ENCODE measurements at regions not wholly inside any gene's neighbourhood (a gene's known extent, or its start where the extent isn't known, plus 50 kb on each side); places are given as distances from the start of the nearest gene placed in this dataset.

DNA sequence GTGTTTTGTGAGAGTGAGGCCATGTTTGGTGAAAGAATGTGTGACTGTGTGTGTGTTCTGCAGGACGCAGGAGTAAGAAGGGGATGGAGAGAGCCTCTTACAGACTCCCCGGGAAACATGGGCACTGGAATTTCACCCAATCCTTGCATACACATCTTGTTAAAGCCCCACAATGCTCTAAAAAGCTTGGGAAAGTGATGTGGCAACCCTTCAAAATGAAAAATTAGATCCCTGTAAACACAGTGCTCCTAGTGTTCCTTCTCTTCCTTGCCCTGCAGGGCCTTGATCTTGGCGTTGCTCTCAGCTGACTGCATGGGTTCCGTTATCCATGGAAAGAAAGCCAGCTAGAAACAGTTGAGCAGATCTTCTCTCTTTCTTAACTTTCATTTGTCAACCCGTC lies 701.7 kb downstream of the SEMA5A start:
- RAD21 ChIA-PET (ENCODE audit: unreplicated experiment) = no interaction called here
- Histone ChIP-seq H3K27me3 (replicated peaks in 1 of 2; ENCODE audit: control insufficient read depth in 2 of 2, insufficient read depth in 2 of 2, low read length in 1 of 2) (no peaks in the 10 kb centered on the region), H3K79me2 (ENCODE audit: control insufficient read depth, insufficient read depth, low read length) (no peaks in the 10 kb centered on the region), H3K9ac (ENCODE audit: control insufficient read depth, insufficient read depth, low read length) (no peak overlapping the region), H3K4me2 (ENCODE audit: control insufficient read depth, insufficient read depth) (no peak overlapping the region), H2AFZ (ENCODE audit: control insufficient read depth, low read depth, low read length) (no peak overlapping the region), H3K9me3 (replicated peaks; ENCODE audit: control insufficient read depth, insufficient read depth, low read length) (no peaks in the 10 kb centered on the region), H3K36me3 (ENCODE audit: control insufficient read depth in 2 of 2, insufficient read depth in 2 of 2, low read length in 1 of 2) (no peaks in the 10 kb centered on the region), H3K4me3 (no peak overlapping the region), H3K27ac (ENCODE audit: control insufficient read depth, insufficient read depth) (no peak overlapping the region), H3K4me1 (ENCODE audit: control insufficient read depth, insufficient read depth, low read length) (no peaks in the 10 kb centered on the region), H4K20me1 (ENCODE audit: control insufficient read depth, insufficient read depth) (no peaks in the 10 kb centered on the region)
- BruUV-seq (replicated peaks) = no TSS peak
- intact Hi-C loops (cut with micrococcal nuclease; ENCODE audit: unreplicated experiment) (no loop called here), in situ Hi-C loops (cut with MboI) (no loop called here)
- CTCF ChIA-PET = interaction anchor here (0.6 kb wide), 1 partner anchor 873 kb away, joined by 3 read pairs; no protein-coding TSS in a partner anchor
- FAIRE-seq = no peak
- 3% methylated on average over 5 of the region's 5 CpGs for WGBS (ENCODE audit: insufficient coverage, insufficient replicate concordance, low lambda C conversion rate, missing lambda C conversion rate)
- ATAC-seq = no peak
- SMC1A ChIA-PET (ENCODE audit: uncharacterized antibody, unreplicated experiment) = no interaction called here
- POLR2A ChIA-PET = no interaction called here
- no peak for DNase-seq (ENCODE audit: low read depth, low spot score)
- TF ChIP-seq, protein P1, sequence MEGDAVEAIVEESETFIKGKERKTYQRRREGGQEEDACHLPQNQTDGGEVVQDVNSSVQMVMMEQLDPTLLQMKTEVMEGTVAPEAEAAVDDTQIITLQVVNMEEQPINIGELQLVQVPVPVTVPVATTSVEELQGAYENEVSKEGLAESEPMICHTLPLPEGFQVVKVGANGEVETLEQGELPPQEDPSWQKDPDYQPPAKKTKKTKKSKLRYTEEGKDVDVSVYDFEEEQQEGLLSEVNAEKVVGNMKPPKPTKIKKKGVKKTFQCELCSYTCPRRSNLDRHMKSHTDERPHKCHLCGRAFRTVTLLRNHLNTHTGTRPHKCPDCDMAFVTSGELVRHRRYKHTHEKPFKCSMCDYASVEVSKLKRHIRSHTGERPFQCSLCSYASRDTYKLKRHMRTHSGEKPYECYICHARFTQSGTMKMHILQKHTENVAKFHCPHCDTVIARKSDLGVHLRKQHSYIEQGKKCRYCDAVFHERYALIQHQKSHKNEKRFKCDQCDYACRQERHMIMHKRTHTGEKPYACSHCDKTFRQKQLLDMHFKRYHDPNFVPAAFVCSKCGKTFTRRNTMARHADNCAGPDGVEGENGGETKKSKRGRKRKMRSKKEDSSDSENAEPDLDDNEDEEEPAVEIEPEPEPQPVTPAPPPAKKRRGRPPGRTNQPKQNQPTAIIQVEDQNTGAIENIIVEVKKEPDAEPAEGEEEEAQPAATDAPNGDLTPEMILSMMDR (IDR thresholded peaks at IDR 0.05 in 2 of 3, conservative IDR thresholded peaks at IDR 0.05 in 1 of 3; ENCODE audit: control insufficient read depth in 2 of 3, extremely low read depth in 1 of 3, insufficient read depth in 1 of 3, low read depth in 3 of 3, low read length in 3 of 3) = no peak
- TF ChIP-seq, protein P2, sequence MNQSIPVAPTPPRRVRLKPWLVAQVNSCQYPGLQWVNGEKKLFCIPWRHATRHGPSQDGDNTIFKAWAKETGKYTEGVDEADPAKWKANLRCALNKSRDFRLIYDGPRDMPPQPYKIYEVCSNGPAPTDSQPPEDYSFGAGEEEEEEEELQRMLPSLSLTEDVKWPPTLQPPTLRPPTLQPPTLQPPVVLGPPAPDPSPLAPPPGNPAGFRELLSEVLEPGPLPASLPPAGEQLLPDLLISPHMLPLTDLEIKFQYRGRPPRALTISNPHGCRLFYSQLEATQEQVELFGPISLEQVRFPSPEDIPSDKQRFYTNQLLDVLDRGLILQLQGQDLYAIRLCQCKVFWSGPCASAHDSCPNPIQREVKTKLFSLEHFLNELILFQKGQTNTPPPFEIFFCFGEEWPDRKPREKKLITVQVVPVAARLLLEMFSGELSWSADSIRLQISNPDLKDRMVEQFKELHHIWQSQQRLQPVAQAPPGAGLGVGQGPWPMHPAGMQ (IDR thresholded peaks at IDR 0.05; ENCODE audit: borderline replicate concordance) = no peak
- TF ChIP-seq EP300 (IDR thresholded peaks at IDR 0.05; ENCODE audit: borderline replicate concordance in 1 of 2, control insufficient read depth in 1 of 2, low read depth in 2 of 2, low read length in 2 of 2) (no peak), DPF2 (IDR thresholded peaks at IDR 0.05) (no peak), WRNIP1 (IDR thresholded peaks at IDR 0.05; ENCODE audit: borderline replicate concordance, low read depth, low read length) (no peak), BMI1 (IDR thresholded peaks at IDR 0.05; ENCODE audit: borderline replicate concordance) (no peak), NR2C1 (IDR thresholded peaks at IDR 0.05) (no peak), RCOR1 (conservative IDR thresholded peaks at IDR 0.05; ENCODE audit: low read depth, low read length) (no peak), HDAC6 (IDR thresholded peaks at IDR 0.05; ENCODE audit: unreplicated experiment) (no peak), CHD4 (IDR thresholded peaks at IDR 0.05) (no peak), YY1 (IDR thresholded peaks at IDR 0.05; ENCODE audit: low read depth, low read length) (no peak), ZNF622 (IDR thresholded peaks at IDR 0.05) (no peak)
- TF ChIP-seq, protein P3, sequence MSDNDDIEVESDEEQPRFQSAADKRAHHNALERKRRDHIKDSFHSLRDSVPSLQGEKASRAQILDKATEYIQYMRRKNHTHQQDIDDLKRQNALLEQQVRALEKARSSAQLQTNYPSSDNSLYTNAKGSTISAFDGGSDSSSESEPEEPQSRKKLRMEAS (IDR thresholded peaks at IDR 0.05; ENCODE audit: low read depth, low read length) = no peak

Measured in GM12878 (cell line).